ENCODE measurements at regions not wholly inside any gene's neighbourhood (a gene's known extent, or its start where the extent isn't known, plus 50 kb on each side); places are given as distances from the start of the nearest gene placed in this dataset.

- Histone ChIP-seq H3K4me1 (ENCODE audit: insufficient read depth) (no peaks in the 10 kb centered on the region), H4K20me1 (ENCODE audit: insufficient read depth, poor library complexity, severe bottlenecking) (no peaks in the 10 kb centered on the region), H3K9me2 (replicated peaks; ENCODE audit: insufficient read depth) (no peaks in the 10 kb centered on the region), H3K4me2 (no peak overlapping the region), H3K36me3 (replicated peaks; ENCODE audit: insufficient read depth, low read depth) (no peaks in the 10 kb centered on the region), H3K9me3 (ENCODE audit: low read depth) (no peaks in the 10 kb centered on the region), H3K27me3 (peaks cover 19% of the 10 kb centered on the region), H3K79me2 (no peaks in the 10 kb centered on the region), H3K4me3 (no peak overlapping the region), H3K27ac (no peak overlapping the region), H2AFZ (no peak overlapping the region)
- TF ChIP-seq EZH2phosphoT487 (IDR thresholded peaks at IDR 0.05; ENCODE audit: low read depth, severe bottlenecking, unreplicated experiment): no peak
- no peak for TF ChIP-seq EZH2 (IDR thresholded peaks at IDR 0.05; ENCODE audit: borderline replicate concordance)
- no peak for TF ChIP-seq CTCF (IDR thresholded peaks at IDR 0.05; ENCODE audit: poor library complexity)
- DNase-seq (ENCODE audit: low spot score): no peak
- WGBS (ENCODE audit: low lambda C conversion rate, missing lambda C conversion rate): 75% methylated on average over 3 of the region's 3 CpGs
These were observed 397.0 kb downstream of the NXPE2 start for GRCh38 chr11:115075356-115075755.

- Histone ChIP-seq H3K9me2 (replicated peaks; ENCODE audit: insufficient read depth) (no peaks in the 10 kb centered on the region), H3K4me1 (ENCODE audit: insufficient read depth) (no peaks in the 10 kb centered on the region), H3K4me3 (no peak overlapping the region), H2AFZ (no peak overlapping the region), H3K9me3 (ENCODE audit: low read depth) (no peaks in the 10 kb centered on the region), H3K79me2 (no peaks in the 10 kb centered on the region), H3K27me3 (peaks cover 39% of the 10 kb centered on the region), H3K36me3 (replicated peaks; ENCODE audit: insufficient read depth, low read depth) (no peaks in the 10 kb centered on the region), H3K27ac (no peak overlapping the region), H3K4me2 (no peak overlapping the region), H4K20me1 (ENCODE audit: insufficient read depth, poor library complexity, severe bottlenecking) (no peaks in the 10 kb centered on the region)
- WGBS (ENCODE audit: low lambda C conversion rate, missing lambda C conversion rate): 85% methylated on average over 2 of the region's 2 CpGs
- TF ChIP-seq EZH2 (IDR thresholded peaks at IDR 0.05; ENCODE audit: borderline replicate concordance): no peak
- DNase-seq (ENCODE audit: low spot score): no peak
These were observed 399.4 kb downstream of the NXPE2 start for GRCh38 chr11:115077740-115078139.

- H3K4me2 ChIP-seq: no peak overlapping the region
- TF ChIP-seq EZH2 (IDR thresholded peaks at IDR 0.05; ENCODE audit: borderline replicate concordance): no peak
- TF ChIP-seq EZH2phosphoT487 (IDR thresholded peaks at IDR 0.05; ENCODE audit: low read depth, severe bottlenecking, unreplicated experiment): no peak
- no peak for TF ChIP-seq CTCF (IDR thresholded peaks at IDR 0.05; ENCODE audit: poor library complexity)
- no peaks in the 10 kb centered on the region for H4K20me1 ChIP-seq (ENCODE audit: insufficient read depth, poor library complexity, severe bottlenecking)
- 82% methylated on average over 15 of the region's 15 CpGs for WGBS (ENCODE audit: low lambda C conversion rate, missing lambda C conversion rate)
- no peaks in the 10 kb centered on the region for H3K36me3 ChIP-seq (replicated peaks; ENCODE audit: insufficient read depth, low read depth)
- H3K4me3 ChIP-seq: no peak overlapping the region
- no peaks in the 10 kb centered on the region for H3K79me2 ChIP-seq
- no peak overlapping the region for H3K27ac ChIP-seq
- H3K9me3 ChIP-seq (ENCODE audit: low read depth): no peaks in the 10 kb centered on the region
- H2AFZ ChIP-seq: no peak overlapping the region
- no peaks in the 10 kb centered on the region for H3K9me2 ChIP-seq (replicated peaks; ENCODE audit: insufficient read depth)
- no peaks in the 10 kb centered on the region for H3K4me1 ChIP-seq (ENCODE audit: insufficient read depth)
- no peak for DNase-seq (ENCODE audit: low spot score)
- peaks cover 42% of the 10 kb centered on the region for H3K27me3 ChIP-seq
These were observed 400.4 kb downstream of the NXPE2 start for GRCh38 chr11:115078461-115079438.

- H3K9me2 ChIP-seq (replicated peaks; ENCODE audit: insufficient read depth): no peaks in the 10 kb centered on the region
- WGBS (ENCODE audit: low lambda C conversion rate, missing lambda C conversion rate): 81% methylated on average over 9 of the region's 9 CpGs
- no peaks in the 10 kb centered on the region for H3K79me2 ChIP-seq
- H3K4me2 ChIP-seq: no peak overlapping the region
- no peak overlapping the region for H2AFZ ChIP-seq
- H3K9me3 ChIP-seq (ENCODE audit: low read depth): no peaks in the 10 kb centered on the region
- H3K4me1 ChIP-seq (ENCODE audit: insufficient read depth): no peaks in the 10 kb centered on the region
- DNase-seq (ENCODE audit: low spot score): no peak
- TF ChIP-seq EZH2phosphoT487 (IDR thresholded peaks at IDR 0.05; ENCODE audit: low read depth, severe bottlenecking, unreplicated experiment) (no peak), CTCF (IDR thresholded peaks at IDR 0.05; ENCODE audit: poor library complexity) (no peak), EZH2 (IDR thresholded peaks at IDR 0.05; ENCODE audit: borderline replicate concordance) (no peak)
- no peaks in the 10 kb centered on the region for H4K20me1 ChIP-seq (ENCODE audit: insufficient read depth, poor library complexity, severe bottlenecking)
- H3K36me3 ChIP-seq (replicated peaks; ENCODE audit: insufficient read depth, low read depth): no peaks in the 10 kb centered on the region
- H3K27me3 ChIP-seq: peaks cover 42% of the 10 kb centered on the region
- no peak overlapping the region for H3K4me3 ChIP-seq
- no peak overlapping the region for H3K27ac ChIP-seq
These were observed 402.8 kb downstream of the NXPE2 start for GRCh38 chr11:115080923-115081680.
